Femur (tissue), 1 donor: ENCODE measurements at regions not wholly inside any gene's neighbourhood (a gene's known extent, or its start where the extent isn't known, plus 50 kb on each side); places are given as distances from the start of the nearest gene placed in this dataset.
"Not testable (repeated sequence)": the region's sequence is repeated elsewhere in the genome, so short reads cannot be mapped to it uniquely, and the experiment has no call there.

ENCODE experiments used
- DNase-seq: peaks from one replicate; pipeline ENCODE4 v3.0.0-alpha.2; 2017

- DNase-seq: no peak
Measured at GRCh38 chr6:882084-882598, 189.2 kb upstream of the EXOC2 start.

GRCh38 chr6:878179-878578, 185.2 kb upstream of the EXOC2 start:
- no peak for DNase-seq

GRCh38 chr6:875012-875411, 182.1 kb upstream of the EXOC2 start:
- no peak for DNase-seq

DNA sequence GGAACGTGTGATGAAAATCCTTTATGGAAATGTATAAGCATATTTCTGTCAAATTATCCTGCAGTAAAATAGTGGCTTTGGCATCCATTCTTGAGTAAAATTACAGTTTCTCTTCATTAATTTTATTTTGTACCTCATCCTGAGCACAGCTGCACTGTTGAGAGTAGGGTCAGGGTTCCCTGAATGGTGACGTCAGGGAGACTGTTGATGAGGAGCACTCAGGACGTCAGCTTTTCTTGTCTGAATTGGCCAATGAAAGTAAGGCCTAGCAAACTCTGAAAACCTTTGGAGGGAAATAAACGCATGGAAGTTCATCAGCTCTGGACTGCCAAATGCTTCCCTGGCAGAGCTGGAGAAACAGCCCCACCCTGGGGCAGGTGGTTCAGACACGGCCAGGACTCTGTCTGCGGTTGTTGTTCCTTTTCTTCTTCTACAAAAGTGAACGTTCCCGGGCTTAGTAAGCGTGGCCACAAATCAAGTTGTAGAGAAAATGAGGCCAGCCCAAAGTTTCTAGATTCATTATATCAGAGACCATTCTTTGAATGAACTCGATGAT, 179.7 kb upstream of the EXOC2 start:
- no peak for DNase-seq

GRCh38 chr6:871503-871902, 178.6 kb upstream of the EXOC2 start:
- no peak for DNase-seq

- DNase-seq: no peak
Measured at GRCh38 chr6:870096-870495, 177.2 kb upstream of the EXOC2 start.

DNA sequence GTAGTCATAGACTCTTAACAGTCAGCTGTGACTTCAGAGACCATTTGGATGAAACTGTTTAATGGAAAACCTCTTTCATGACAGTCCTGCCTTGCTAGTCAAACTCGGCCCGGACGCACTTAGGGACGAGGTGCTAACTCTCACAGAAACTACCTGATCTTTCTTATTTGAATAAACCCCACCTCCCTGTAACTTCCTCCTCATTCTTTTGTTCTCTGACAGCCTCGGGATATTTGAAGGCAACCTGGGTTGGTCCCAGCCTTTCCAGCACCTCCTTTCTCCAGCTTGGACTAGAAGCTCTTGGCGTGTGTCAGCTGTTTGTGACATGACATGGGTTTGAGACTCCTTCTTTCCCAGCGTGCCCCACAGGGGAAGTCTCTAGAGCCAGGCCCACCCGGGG, 175.3 kb upstream of the EXOC2 start:
- no peak for DNase-seq

GRCh38 chr6:867378-867777, 174.4 kb upstream of the EXOC2 start:
- no peak for DNase-seq

- DNase-seq: no peak
Measured at GRCh38 chr6:866316-866715, 173.4 kb upstream of the EXOC2 start.

DNA sequence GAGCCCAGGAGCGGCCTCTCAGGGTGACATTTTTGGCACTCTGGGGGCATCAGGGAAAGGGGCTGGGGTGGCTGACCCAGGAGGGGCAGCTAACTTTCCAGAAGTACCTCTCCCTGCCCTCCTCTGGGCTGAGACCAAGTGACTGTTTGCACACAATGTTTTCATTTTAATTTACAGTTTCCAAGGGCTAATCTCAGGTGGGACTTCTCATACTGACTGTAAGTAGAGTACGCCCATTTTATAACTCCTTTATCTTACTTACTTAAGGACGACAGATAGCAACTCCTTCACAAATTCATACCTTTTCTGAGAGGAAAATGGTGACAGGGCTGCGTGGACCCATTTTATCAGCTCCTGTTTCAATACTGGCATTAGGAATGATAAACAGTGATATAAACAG, 172.9 kb upstream of the EXOC2 start:
- no peak for DNase-seq

- no peak for DNase-seq
Measured at GRCh38 chr6:863831-864230, 170.9 kb upstream of the EXOC2 start.

DNA sequence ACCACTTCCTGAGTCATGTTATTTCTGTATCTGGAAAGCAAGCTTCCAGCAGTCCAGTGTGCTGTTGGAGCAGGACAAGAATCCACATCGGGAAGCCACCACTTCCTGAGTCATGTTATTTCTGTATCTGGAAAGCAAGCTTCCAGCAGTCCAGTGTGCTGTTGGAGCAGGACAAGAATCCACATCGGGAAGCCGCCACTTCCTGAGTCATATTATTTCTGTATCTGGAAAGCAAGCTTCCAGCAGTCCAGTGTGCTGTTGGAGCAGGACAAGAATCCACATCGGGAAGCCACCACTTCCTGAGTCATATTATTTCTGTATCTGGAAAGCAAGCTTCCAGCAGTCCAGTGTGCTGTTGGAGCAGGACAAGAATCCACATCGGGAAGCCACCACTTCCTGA, 170.2 kb upstream of the EXOC2 start:
- DNase-seq: not testable (repeated sequence)

DNA sequence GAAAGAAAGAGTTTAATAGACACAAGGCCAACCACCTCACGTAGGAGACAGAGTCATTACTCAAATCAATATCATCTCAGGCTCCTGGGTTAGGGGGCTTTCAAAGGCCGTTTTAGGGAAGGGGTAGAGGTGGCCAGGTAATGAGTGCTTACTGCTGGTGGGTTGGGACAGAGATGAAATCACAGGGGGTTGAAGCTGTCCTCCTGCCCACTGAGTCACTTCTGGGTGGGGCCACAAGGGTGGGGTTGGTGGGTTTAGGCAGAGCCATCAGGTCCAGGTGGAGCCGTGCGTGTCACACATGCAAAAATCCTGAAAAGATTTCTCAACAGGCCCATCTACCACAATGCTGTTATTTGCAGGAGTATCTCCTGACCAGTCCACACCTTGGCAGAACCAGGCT, 167.0 kb upstream of the EXOC2 start:
- DNase-seq: no peak

- no peak for DNase-seq
Measured at GRCh38 chr6:854406-855118, 161.6 kb upstream of the EXOC2 start.

DNA sequence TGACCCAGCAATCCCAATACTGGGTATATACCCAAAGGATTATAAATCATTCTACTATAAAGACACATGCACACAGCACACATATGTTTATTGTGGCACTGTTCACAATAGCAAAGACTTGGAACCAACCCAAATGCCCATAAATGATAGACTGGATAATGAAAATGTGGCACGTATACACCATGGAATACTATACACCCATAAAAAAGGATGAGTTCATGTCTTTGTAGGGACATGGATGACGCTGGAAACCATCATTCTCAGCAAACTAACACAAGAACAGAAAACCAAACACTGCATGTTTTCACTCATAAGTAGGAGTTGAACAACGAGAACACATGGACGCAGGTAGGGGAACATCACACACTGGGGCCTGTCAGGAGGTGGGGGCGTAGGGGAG, 159.3 kb upstream of the EXOC2 start:
- not testable (repeated sequence) for DNase-seq

DNA sequence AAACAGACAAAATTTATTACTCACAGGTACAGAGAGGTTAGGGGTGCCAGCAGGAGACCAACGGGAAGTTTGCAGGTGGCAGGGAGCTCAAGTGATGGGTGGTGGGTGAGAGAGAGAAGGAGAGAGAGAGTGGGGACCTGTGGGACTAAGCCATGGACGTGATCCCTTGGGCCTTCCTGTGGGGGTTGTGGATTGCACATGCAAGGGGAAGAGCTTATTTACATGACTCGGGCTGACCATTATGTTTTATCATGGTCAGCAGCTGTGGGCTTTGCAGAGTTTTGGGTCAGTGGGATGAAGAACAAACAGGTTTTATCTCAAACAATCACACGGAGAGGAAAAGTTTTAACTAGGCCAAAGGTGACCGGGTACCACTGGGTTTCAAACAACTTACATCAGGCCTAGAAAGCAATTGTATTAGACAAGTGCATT, 156.2 kb upstream of the EXOC2 start:
- no peak for DNase-seq

GRCh38 chr6:845566-845965, 152.6 kb upstream of the EXOC2 start:
- no peak for DNase-seq

DNA sequence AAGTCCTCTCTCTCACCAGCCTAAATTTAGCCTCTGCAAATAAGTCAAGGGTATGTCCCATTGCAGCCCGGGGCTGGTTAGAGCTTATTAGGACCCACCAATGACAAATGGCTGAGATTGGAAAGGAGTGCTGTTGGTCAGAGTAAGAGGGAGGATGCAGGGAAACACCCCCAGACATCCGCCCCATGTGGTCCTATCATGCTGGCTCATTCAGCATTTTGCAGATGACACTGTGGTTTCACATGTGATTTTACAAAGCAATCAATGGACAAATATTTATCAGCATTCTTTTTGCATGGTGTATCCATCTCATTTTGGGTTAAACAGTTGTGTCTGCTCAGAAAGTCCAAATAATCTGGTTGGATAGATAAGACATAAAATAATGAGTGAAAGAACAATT, 152.2 kb upstream of the EXOC2 start:
- no peak for DNase-seq

- peak; percentile 34 for DNase-seq
Measured at GRCh38 chr6:842141-842540, 149.2 kb upstream of the EXOC2 start.

- no peak for DNase-seq
Measured at GRCh38 chr6:841569-841968, 148.6 kb upstream of the EXOC2 start.

DNA sequence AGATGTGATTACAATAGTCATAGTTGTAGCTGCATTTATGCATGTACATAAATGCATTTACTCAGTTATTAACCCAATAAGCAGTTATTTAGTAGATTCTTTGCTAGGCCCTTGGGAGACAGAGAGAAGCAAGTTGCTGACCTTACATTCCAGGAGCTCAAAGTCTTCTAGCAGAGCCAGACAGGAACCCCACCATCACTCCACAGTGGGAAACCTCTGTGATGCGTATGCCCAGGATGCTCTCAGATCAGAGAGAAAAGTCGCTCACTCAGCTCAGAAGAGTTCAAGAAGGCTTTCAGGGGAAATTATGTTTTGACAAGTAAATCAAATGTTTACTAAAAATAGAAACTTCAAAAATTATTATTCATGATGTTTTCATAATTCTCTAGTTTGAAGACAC, 146.3 kb upstream of the EXOC2 start:
- no peak for DNase-seq

DNA sequence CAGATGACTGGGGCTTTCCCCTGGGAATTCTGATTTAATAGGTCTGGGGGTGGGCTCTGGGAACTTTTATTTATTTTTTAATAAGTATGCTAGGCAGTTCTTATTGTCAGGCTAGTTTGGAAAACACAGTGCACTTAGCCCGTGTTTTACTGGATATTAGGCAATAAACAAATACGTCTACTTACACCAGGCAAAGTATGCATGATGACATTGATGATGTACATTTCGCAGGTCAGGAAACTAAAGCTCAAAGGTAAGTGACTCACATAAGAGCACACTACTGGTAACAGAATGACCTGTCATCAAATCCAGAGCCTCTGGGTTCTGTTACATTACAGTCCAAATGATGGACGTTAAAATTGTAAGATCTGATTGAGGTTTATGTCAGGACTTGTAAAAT, 144.4 kb upstream of the EXOC2 start:
- DNase-seq: no peak

- DNase-seq: no peak
Measured at GRCh38 chr6:836276-836853, 143.4 kb upstream of the EXOC2 start.

DNA sequence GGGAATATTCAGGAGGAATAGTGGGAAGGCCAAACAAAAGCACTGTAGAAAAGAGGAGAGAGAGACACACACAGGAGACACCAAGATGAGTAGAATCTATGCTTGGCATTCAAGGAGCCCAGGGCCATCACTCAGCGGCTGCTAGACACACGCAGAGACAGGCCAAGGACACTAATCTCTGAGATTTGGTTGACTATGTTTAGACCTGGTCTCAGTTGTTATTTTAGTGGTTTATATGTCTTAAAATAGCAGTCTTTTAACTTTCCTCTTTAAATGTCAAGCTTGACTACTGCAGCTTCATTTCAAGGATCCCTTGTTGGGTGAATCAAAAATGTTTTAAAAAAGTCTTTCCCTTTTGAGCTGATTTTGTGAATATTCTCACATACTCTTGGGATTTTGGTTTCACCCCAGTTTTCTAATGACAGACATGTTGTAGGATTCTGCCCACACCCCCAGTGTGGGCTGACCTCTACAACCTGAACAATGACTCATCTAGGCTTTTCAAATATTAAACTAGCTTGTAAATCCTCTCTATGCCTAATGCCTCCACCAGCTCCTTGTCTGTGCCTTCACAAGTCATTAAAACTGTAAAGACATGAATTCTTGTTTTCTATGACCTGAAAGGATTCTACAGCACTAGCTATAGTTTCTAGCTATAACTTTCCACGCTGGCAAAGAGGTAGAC, 142.7 kb upstream of the EXOC2 start:
- no peak for DNase-seq
